ENCODE measurements at regions not wholly inside any gene's neighbourhood (a gene's known extent, or its start where the extent isn't known, plus 50 kb on each side); places are given as distances from the start of the nearest gene placed in this dataset.

- TF ChIP-seq CTCF (IDR thresholded peaks at IDR 0.05) (no peak), NR3C1 (CRISPR knock-in tag; conservative IDR thresholded peaks at IDR 0.05; ENCODE audit: low read depth) (no peak), NR2C2 (CRISPR knock-in tag; IDR thresholded peaks at IDR 0.05) (no peak)
Observed at GRCh38 chr6:14771016-14771415, 474.9 kb upstream of the JARID2 start.
